A549 (cell line): ENCODE measurements at regions not wholly inside any gene's neighbourhood (a gene's known extent, or its start where the extent isn't known, plus 50 kb on each side); places are given as distances from the start of the nearest gene placed in this dataset.

Source experiments
- CBX8 ChIP-seq: fragments of 200-600 bp; sonication (generic); IDR thresholded peaks from 2 replicates; pipeline ENCODE4 v1.6.1; 2016
- HOXA7 ChIP-seq: fragments of 250-450 bp; sonication (Bioruptor Pico); IDR thresholded peaks from 2 replicates; pipeline ENCODE4 v1.5.0; 2020; ENCODE audit warnings: mild to moderate bottlenecking, moderate library complexity
- KDM1A ChIP-seq: fragments of 200-600 bp; sonication (generic); IDR thresholded peaks from 2 replicates; pipeline ENCODE4 v1.6.1; 2016; ENCODE audit warnings: low read depth, mild to moderate bottlenecking
- RNF2 ChIP-seq: fragments of 200-600 bp; sonication (generic); IDR thresholded peaks from 2 replicates; pipeline ENCODE4 v1.6.1; 2016; ENCODE audit warnings: low read depth, mild to moderate bottlenecking, antibody characterized with exemption, moderate library complexity, borderline replicate concordance
- ZFP36 ChIP-seq: fragments of 450-650 bp; IDR thresholded peaks from 2 replicates; pipeline ENCODE4 v1.6.1; 2014; ENCODE audit warnings: borderline replicate concordance; ENCODE audit not compliant: partially characterized antibody
- TF ChIP-seq, protein P1 (sequence below): fragments of >200 bp; sonication (Bioruptor Twin); formaldehyde crosslinking; IDR thresholded peaks from 3 replicates; pipeline ENCODE4 v1.5.1; 2016

DNA sequence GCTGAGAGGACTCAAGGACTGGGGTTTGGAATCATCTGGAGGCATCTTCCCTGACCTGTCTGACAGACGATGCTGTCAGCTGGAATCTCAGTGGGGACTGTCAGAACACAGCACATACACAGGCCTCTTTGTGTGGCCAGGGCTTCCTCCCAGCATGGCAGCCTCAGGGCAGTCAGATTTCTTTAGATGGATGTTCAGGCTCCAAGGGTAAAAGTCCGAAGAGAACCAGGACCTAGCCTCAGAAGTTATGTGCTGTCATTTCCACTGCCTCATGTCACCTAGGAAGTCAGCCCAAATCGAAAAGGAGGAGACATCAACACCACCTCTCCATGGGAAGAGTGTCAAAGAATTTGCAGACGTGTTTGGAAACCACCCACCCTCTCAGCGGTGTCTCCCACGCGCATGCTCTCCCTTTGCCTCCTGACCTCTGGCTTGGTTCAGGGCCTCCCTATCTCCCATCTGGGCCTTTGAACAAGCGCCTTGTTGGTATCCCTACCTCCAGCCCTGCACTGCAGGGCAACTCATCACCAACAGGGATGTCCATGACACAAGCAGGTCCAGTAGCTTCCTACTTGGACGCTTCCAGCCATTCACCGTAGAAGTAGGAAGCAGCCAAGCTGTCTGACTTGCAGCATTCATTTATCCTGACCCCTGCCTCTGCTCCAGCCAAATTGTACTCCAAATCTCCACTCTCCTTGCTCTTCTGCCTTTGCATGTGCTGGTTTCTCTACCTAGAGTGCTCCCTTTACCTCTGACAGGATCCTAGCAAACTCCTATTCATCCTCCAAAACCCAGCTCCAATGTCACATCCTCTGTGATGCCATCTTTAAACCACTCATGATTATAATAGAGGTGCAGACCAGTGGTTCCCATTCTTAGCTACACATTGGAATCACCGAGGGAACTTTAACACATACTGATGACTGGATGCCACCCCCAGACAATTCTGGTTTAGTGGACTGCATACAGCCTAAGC is 121.6 kb downstream of the OAT start:
- TF ChIP-seq CBX8 (no peak), ZFP36 (no peak), RNF2 (no peak), KDM1A (no peak), HOXA7 (no peak)
- TF ChIP-seq, protein P1, sequence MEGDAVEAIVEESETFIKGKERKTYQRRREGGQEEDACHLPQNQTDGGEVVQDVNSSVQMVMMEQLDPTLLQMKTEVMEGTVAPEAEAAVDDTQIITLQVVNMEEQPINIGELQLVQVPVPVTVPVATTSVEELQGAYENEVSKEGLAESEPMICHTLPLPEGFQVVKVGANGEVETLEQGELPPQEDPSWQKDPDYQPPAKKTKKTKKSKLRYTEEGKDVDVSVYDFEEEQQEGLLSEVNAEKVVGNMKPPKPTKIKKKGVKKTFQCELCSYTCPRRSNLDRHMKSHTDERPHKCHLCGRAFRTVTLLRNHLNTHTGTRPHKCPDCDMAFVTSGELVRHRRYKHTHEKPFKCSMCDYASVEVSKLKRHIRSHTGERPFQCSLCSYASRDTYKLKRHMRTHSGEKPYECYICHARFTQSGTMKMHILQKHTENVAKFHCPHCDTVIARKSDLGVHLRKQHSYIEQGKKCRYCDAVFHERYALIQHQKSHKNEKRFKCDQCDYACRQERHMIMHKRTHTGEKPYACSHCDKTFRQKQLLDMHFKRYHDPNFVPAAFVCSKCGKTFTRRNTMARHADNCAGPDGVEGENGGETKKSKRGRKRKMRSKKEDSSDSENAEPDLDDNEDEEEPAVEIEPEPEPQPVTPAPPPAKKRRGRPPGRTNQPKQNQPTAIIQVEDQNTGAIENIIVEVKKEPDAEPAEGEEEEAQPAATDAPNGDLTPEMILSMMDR: no peak
